ENCODE measurements at regions not wholly inside any gene's neighbourhood (a gene's known extent, or its start where the extent isn't known, plus 50 kb on each side); places are given as distances from the start of the nearest gene placed in this dataset.
"Not testable (repeated sequence)": the region's sequence is repeated elsewhere in the genome, so short reads cannot be mapped to it uniquely, and the experiment has no call there.

DNA sequence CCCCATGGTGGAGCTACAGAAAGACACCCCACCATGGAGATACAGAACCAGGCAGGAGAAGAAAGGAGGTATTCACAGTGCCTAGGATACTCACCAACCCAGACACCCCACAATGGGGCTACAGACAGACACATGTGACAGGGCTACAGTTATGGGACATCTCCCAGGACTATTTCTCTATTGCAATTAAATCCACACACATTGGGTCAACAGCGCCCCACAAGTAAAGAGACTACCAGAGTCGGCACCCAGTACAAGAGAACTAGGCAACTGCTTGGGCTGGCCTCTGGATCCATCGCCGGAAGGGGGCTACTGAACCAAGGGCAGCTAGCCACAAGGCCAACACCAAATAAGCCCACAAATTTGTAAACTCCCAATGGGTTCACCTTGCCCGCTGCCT lies 310.1 kb upstream of the NCKAP5 start:
- ChIA-PET CTCF (no interaction called here), POLR2A (no interaction called here)
- no peak for DNase-seq (ENCODE audit: extremely low spot score)
- TF ChIP-seq L3MBTL2 (conservative IDR thresholded peaks at IDR 0.05), result no peak
- TF ChIP-seq SUZ12 (IDR thresholded peaks at IDR 0.05), result no peak
- no peak for TF ChIP-seq TARDBP (IDR thresholded peaks at IDR 0.05)
- no peak for TF ChIP-seq ZNF384 (IDR thresholded peaks at IDR 0.05)
- TF ChIP-seq LEF1 (IDR thresholded peaks at IDR 0.05; ENCODE audit: borderline replicate concordance), result no peak
- TF ChIP-seq FOXK2 (IDR thresholded peaks at IDR 0.05), result no peak
- no peak for TF ChIP-seq CTBP1 (IDR thresholded peaks at IDR 0.05; ENCODE audit: borderline replicate concordance)
- TF ChIP-seq, protein P1, sequence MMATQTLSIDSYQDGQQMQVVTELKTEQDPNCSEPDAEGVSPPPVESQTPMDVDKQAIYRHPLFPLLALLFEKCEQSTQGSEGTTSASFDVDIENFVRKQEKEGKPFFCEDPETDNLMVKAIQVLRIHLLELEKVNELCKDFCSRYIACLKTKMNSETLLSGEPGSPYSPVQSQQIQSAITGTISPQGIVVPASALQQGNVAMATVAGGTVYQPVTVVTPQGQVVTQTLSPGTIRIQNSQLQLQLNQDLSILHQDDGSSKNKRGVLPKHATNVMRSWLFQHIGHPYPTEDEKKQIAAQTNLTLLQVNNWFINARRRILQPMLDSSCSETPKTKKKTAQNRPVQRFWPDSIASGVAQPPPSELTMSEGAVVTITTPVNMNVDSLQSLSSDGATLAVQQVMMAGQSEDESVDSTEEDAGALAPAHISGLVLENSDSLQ (IDR thresholded peaks at IDR 0.05), result no peak
- TF ChIP-seq SP1 (IDR thresholded peaks at IDR 0.05), result no peak

GRCh38 chr2:133879703-133880102 lies 311.4 kb upstream of the NCKAP5 start:
- DNase-seq (ENCODE audit: extremely low spot score), result no peak
- TF ChIP-seq FOXA1 (IDR thresholded peaks at IDR 0.05) (no peak), FOXK2 (IDR thresholded peaks at IDR 0.05) (no peak), ZNF384 (IDR thresholded peaks at IDR 0.05) (no peak), SUZ12 (IDR thresholded peaks at IDR 0.05) (no peak), FOXM1 (IDR thresholded peaks at IDR 0.05; ENCODE audit: borderline replicate concordance) (no peak), ARNT (IDR thresholded peaks at IDR 0.05) (no peak), HDGF (IDR thresholded peaks at IDR 0.05; ENCODE audit: borderline replicate concordance) (no peak), NFRKB (IDR thresholded peaks at IDR 0.05) (no peak), L3MBTL2 (conservative IDR thresholded peaks at IDR 0.05) (no peak), SP1 (IDR thresholded peaks at IDR 0.05) (no peak), BHLHE40 (IDR thresholded peaks at IDR 0.05; ENCODE audit: borderline replicate concordance) (no peak), ELF4 (IDR thresholded peaks at IDR 0.05) (no peak), LEF1 (IDR thresholded peaks at IDR 0.05; ENCODE audit: borderline replicate concordance) (no peak), TARDBP (IDR thresholded peaks at IDR 0.05) (no peak), CTBP1 (IDR thresholded peaks at IDR 0.05; ENCODE audit: borderline replicate concordance) (no peak)
- TF ChIP-seq, protein P1 (IDR thresholded peaks at IDR 0.05), result no peak
- CTCF ChIA-PET, result no interaction called here
- POLR2A ChIA-PET, result no interaction called here

DNA sequence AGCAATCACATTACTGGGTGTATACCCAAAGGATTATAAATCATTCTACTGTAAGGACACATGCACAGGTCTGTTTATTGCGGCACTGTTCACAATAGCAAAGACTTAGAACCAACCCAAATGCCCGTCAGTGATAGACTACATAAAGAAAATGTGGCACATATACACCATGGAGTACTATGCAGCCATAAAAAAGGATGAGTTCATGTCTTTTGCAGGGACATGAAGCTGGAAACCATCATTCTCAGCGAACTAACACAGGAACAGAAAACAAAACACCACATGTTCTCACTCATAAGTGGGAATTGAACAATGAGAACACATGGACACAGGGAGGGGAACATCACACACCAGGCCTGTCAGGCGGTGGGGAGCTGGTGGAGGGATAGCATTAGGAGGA lies 313.9 kb upstream of the NCKAP5 start:
- DNase-seq (ENCODE audit: extremely low spot score); POLR2A ChIA-PET: not testable (repeated sequence)
- CTCF ChIA-PET, result interaction anchor here (1.1 kb wide), 1 partner anchor 363 kb away, joined by 3 read pairs; no protein-coding TSS in a partner anchor

DNA sequence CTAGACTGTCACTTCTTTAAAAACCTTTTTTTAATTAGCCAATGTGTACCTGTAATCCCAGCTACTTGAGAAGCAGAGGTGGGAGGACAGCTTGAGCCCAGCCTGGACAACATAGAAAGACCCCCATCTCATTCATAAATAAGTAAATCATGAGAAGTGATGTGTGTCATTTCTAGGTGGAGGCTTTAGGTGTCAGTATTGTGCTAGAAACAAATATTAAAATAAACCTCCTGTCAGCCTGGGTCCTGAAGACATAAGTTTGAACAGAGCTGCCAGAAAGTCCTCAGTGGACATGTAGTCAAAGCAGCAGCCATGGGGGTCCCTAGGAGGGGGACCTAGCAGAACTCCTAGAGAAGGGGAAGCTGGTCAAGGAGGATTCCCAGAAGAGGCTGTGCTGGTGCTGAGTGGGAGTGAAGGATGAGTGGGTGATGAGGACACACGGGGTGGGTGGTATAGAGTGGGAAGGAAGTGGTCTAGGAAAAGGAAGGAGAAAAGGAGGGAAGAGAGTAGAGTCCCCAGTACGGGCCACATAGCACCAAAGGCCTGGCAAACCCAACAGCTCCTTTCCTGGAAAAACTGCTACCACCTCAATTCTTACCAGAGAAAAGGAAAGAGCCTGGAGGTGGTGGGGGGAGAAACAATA lies 316.6 kb upstream of the NCKAP5 start:
- TF ChIP-seq ELF4 (IDR thresholded peaks at IDR 0.05), result no peak
- no peak for TF ChIP-seq BHLHE40 (IDR thresholded peaks at IDR 0.05; ENCODE audit: borderline replicate concordance)
- TF ChIP-seq L3MBTL2 (conservative IDR thresholded peaks at IDR 0.05), result no peak
- TF ChIP-seq HDGF (IDR thresholded peaks at IDR 0.05; ENCODE audit: borderline replicate concordance), result no peak
- no peak for TF ChIP-seq LEF1 (IDR thresholded peaks at IDR 0.05; ENCODE audit: borderline replicate concordance)
- no peak for TF ChIP-seq FOXA1 (IDR thresholded peaks at IDR 0.05)
- no peak for TF ChIP-seq ZNF384 (IDR thresholded peaks at IDR 0.05)
- no peak for TF ChIP-seq SP1 (IDR thresholded peaks at IDR 0.05)
- TF ChIP-seq FOXK2 (IDR thresholded peaks at IDR 0.05), result no peak
- TF ChIP-seq, protein P1 (IDR thresholded peaks at IDR 0.05), result no peak
- no peak for TF ChIP-seq SUZ12 (IDR thresholded peaks at IDR 0.05)
- TF ChIP-seq TARDBP (IDR thresholded peaks at IDR 0.05), result no peak
- no peak for TF ChIP-seq NFRKB (IDR thresholded peaks at IDR 0.05)
- POLR2A ChIA-PET, result interaction anchor here (0.7 kb wide), 1 partner anchor 126 kb away, joined by 3 read pairs; no protein-coding TSS in a partner anchor
- DNase-seq (ENCODE audit: extremely low spot score), result no peak
- CTCF ChIA-PET, result interaction anchor here (0.7 to 1.9 kb wide), 3 partner anchors 227 to 566 kb away, joined by 3 to 10 read pairs (median 4); no protein-coding TSS in a partner anchor

- CTCF ChIA-PET, result no interaction called here
- no peak for DNase-seq (ENCODE audit: extremely low spot score)
- TF ChIP-seq, protein P1 (IDR thresholded peaks at IDR 0.05), result no peak
- TF ChIP-seq L3MBTL2 (conservative IDR thresholded peaks at IDR 0.05) (no peak), NFRKB (IDR thresholded peaks at IDR 0.05) (no peak), FOXA1 (IDR thresholded peaks at IDR 0.05) (no peak), FOXK2 (IDR thresholded peaks at IDR 0.05) (no peak), ELF4 (IDR thresholded peaks at IDR 0.05) (no peak), ARNT (IDR thresholded peaks at IDR 0.05) (no peak), SP1 (IDR thresholded peaks at IDR 0.05) (no peak), TARDBP (IDR thresholded peaks at IDR 0.05) (no peak)
- POLR2A ChIA-PET, result no interaction called here
Measured at GRCh38 chr2:133885847-133886246, 317.6 kb upstream of the NCKAP5 start.
